Common myeloid progenitor, CD34-positive (primary cell): ENCODE measurements at regions not wholly inside any gene's neighbourhood (a gene's known extent, or its start where the extent isn't known, plus 50 kb on each side); places are given as distances from the start of the nearest gene placed in this dataset.

Source experiments
- CTCF ChIA-PET: fragments of 350-600 bp; sonication (Branson Sonifier 250); formaldehyde crosslinking; loops from one replicate; lab custom pipeline; 2021; ENCODE audit warnings: antibody characterized with exemption; lab: Charles Lee
- POLR2A ChIA-PET: fragments of 350-600 bp; sonication (Branson Sonifier 250); formaldehyde crosslinking; loops from one replicate; lab custom pipeline; 2021; ENCODE audit warnings: antibody characterized with exemption; lab: Charles Lee
- DNase-seq, 3 donors: peaks; one replicate each; pipeline versions ENCODE4 v3.0.0 to v3.0.0-alpha.2; 2013
- H3K27ac ChIP-seq, 2 experiments: 1 replicate in 1 of 2; 2 replicates in 1 of 2; pipeline ENCODE4 v1.7.0; 2013; ENCODE audit warnings: inconsistent platforms in 2 of 2, low read length in 2 of 2, mild to moderate bottlenecking in 2 of 2, low read depth in 1 of 2, moderate library complexity in 1 of 2; ENCODE audit not compliant: severe bottlenecking in 2 of 2, insufficient read depth in 1 of 2, poor library complexity in 1 of 2
- H3K27me3 ChIP-seq, 5 experiments: replicated peaks in 2 of 5; 1 replicate in 3 of 5; 2 replicates in 2 of 5; pipeline versions ENCODE4 v1.6.1 to v1.7.0; 2013; ENCODE audit warnings: low read length in 4 of 5, mild to moderate bottlenecking in 2 of 5, moderate library complexity in 2 of 5, inconsistent platforms in 1 of 5; ENCODE audit not compliant: insufficient read depth in 5 of 5, control insufficient read depth in 4 of 5
- H3K36me3 ChIP-seq, 4 experiments: 1 replicate in 2 of 4; 2 replicates in 2 of 4; pipeline versions ENCODE4 v1.6.1 to v1.7.0; 2013; ENCODE audit warnings: low read length in 3 of 4, control low read depth in 1 of 4, mild to moderate bottlenecking in 1 of 4; ENCODE audit not compliant: control insufficient read depth in 4 of 4, insufficient read depth in 4 of 4
- H3K4me1 ChIP-seq, 4 experiments: 1 replicate in 3 of 4; 2 replicates in 1 of 4; pipeline versions ENCODE4 v1.6.1 to v1.7.1; 2013; ENCODE audit warnings: low read length in 3 of 4, mild to moderate bottlenecking in 3 of 4, control low read depth in 1 of 4, inconsistent platforms in 1 of 4, moderate library complexity in 1 of 4; ENCODE audit not compliant: control insufficient read depth in 4 of 4, insufficient read depth in 4 of 4; ENCODE audit errors: control extremely low read depth in 1 of 4
- H3K4me3 ChIP-seq, 7 experiments: 1 replicate in 4 of 7; 2 replicates in 3 of 7; pipeline versions ENCODE4 v1.5.1 to v1.7.0; 2013; ENCODE audit warnings: mild to moderate bottlenecking in 7 of 7, low read length in 6 of 7, moderate library complexity in 6 of 7, inconsistent platforms in 2 of 7, low read depth in 2 of 7, control low read depth in 1 of 7; ENCODE audit not compliant: insufficient read depth in 4 of 7, control insufficient read depth in 1 of 7; ENCODE audit errors: extremely low read depth in 1 of 7
- H3K9me3 ChIP-seq, 5 experiments: 1 replicate in 4 of 5; 2 replicates in 1 of 5; pipeline versions ENCODE4 v1.6.1 to v1.7.1; 2013; ENCODE audit warnings: low read length in 4 of 5, mild to moderate bottlenecking in 2 of 5, inconsistent platforms in 1 of 5, low read depth in 1 of 5, moderate library complexity in 1 of 5; ENCODE audit not compliant: control insufficient read depth in 4 of 5, insufficient read depth in 2 of 5; ENCODE audit errors: control extremely low read depth in 1 of 5
- WGBS: methylation state at CpG from one replicate; pipeline ENCODE4 v1.1.5; 2013; ENCODE audit not compliant: insufficient coverage; 5-methylcytosine and 5-hydroxymethylcytosine counted together

DNA sequence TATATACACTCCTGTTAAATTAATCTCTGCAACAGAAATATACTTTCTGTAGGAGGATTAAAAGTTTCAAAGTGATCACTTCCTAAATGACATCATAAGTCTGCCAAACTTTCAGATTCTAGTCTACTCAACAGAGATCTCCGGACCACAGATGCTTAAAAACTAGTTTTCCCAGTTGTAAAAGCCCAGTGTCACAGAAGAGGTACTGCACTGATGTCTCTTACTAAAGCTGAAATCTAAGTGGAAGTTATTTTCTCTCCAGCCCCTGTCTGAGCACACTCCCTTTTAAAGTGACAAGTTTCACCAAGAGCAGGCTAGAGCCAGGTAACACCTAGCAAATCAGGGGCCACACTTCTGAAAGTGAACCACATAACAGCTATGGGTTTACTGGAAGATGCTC, 71.6 kb upstream of the DST start:
- Histone ChIP-seq H3K4me3 (no peak overlapping the region), H3K9me3 (peaks cover 0 to 2% (median 0%) of the 10 kb centered on the region in 5 experiments), H3K27ac (no peak overlapping the region), H3K27me3 (no peaks in the 10 kb centered on the region), H3K4me1 (no peaks in the 10 kb centered on the region), H3K36me3 (no peaks in the 10 kb centered on the region)
- CTCF ChIA-PET = interaction anchor here (1.0 to 8.5 kb wide), 4 partner anchors 43 to 602 kb away, joined by 3 to 95 read pairs (median 4); no protein-coding TSS in a partner anchor
- POLR2A ChIA-PET = no interaction called here
- peak in 2 of 3 donors; percentile 15 to 31 for DNase-seq
- 100% methylated on average over 1 of the region's 1 CpG for WGBS

DNA sequence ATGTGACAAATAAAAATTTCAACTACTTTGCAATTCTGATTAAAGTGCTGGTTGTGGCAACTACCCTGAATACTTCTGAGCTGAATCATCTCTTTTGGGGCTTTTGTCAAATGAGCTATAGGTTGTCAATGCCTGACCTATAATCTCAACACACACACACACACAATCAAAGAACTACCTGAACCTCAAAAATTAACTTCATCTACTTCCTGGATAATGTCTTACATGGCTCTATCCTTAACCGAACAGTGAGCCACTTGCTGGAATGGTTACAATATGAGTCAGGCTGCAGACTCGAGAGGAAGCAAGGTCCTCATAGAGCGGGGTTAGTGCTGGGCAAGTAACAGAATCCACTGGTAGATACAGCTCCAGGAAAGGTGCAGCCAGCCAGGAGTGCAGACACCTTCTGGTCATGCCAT, 70.6 kb upstream of the DST start:
- no peaks in the 10 kb centered on the region for H3K36me3 ChIP-seq
- no peaks in the 10 kb centered on the region for H3K4me1 ChIP-seq
- ChIA-PET POLR2A (no interaction called here), CTCF (interaction anchor here (1.0 to 8.5 kb wide), 7 partner anchors 9 to 603 kb away, joined by 3 to 95 read pairs (median 5); no protein-coding TSS in a partner anchor)
- no peaks in the 10 kb centered on the region for H3K27me3 ChIP-seq
- H3K27ac ChIP-seq = no peak overlapping the region
- WGBS = 87% methylated on average over 3 of the region's 3 CpGs
- peak in 2 of 3 donors; percentile 15 to 29 for DNase-seq
- peaks cover 0 to under 1% (median 0%) of the 10 kb centered on the region in 5 experiments for H3K9me3 ChIP-seq
- H3K4me3 ChIP-seq = no peak overlapping the region

DNA sequence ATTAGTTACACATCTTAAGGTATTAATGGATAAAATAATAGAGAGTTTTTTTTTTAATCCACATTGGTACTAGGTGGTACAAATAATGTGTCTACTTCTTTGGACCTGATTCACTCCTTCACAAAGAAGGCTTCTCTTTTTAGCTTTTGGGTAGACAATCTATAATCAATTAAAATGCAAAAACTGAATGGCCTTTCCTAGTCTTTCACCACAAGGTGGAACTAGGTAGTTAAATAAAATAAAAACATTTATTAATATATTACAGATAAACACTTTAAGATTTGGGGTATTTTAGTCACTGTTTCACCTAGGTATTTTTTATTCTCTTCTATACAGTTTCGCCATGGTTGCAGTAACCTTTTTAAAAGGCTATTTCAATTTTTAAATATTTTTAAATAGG, 68.3 kb upstream of the DST start:
- no peak overlapping the region for H3K4me3 ChIP-seq
- CTCF ChIA-PET = interaction anchor here (1.0 to 8.5 kb wide), 14 partner anchors 12 to 150 kb away, joined by 3 to 95 read pairs (median 4); no protein-coding TSS in a partner anchor
- H3K9me3 ChIP-seq = no peaks in the 10 kb centered on the region
- H3K36me3 ChIP-seq = no peaks in the 10 kb centered on the region
- no peak overlapping the region for H3K27ac ChIP-seq
- no CpG with 5 or more reads among the region's 1 CpG for WGBS
- H3K27me3 ChIP-seq = no peaks in the 10 kb centered on the region
- no peaks in the 10 kb centered on the region for H3K4me1 ChIP-seq
- POLR2A ChIA-PET = no interaction called here
- no peak for DNase-seq

DNA sequence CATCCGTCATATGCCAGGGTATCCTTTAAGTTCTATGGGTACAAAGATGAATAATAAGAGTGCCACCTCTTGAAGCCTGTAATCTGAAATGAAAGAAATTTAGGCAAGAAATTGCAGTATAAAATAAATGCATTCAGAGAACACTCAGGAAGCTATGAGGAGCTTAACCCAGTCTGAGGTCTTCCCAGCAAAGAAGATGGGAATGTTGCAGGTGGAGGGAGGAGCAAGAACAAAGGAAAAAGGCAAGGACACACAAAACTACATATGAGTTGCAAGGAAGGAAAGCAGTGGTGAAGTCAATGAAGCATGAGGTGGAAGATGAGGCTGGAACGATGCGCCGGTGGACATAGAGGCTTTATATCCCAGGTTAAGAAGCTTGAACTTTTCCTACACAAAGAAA, 67.0 kb upstream of the DST start:
- CTCF ChIA-PET = interaction anchor here (0.6 to 8.5 kb wide), 26 partner anchors 9 to 311 kb away, joined by 3 to 95 read pairs (median 4); no protein-coding TSS in a partner anchor
- Histone ChIP-seq H3K27me3 (no peaks in the 10 kb centered on the region), H3K27ac (no peak overlapping the region), H3K36me3 (no peaks in the 10 kb centered on the region), H3K4me3 (no peak overlapping the region), H3K9me3 (no peaks in the 10 kb centered on the region), H3K4me1 (no peaks in the 10 kb centered on the region)
- WGBS = 100% methylated on average over 2 of the region's 4 CpGs
- POLR2A ChIA-PET = interaction anchor here (0.6 kb wide), 1 partner anchor 15 kb away, joined by 3 read pairs; no protein-coding TSS in a partner anchor
- DNase-seq = no peak

DNA sequence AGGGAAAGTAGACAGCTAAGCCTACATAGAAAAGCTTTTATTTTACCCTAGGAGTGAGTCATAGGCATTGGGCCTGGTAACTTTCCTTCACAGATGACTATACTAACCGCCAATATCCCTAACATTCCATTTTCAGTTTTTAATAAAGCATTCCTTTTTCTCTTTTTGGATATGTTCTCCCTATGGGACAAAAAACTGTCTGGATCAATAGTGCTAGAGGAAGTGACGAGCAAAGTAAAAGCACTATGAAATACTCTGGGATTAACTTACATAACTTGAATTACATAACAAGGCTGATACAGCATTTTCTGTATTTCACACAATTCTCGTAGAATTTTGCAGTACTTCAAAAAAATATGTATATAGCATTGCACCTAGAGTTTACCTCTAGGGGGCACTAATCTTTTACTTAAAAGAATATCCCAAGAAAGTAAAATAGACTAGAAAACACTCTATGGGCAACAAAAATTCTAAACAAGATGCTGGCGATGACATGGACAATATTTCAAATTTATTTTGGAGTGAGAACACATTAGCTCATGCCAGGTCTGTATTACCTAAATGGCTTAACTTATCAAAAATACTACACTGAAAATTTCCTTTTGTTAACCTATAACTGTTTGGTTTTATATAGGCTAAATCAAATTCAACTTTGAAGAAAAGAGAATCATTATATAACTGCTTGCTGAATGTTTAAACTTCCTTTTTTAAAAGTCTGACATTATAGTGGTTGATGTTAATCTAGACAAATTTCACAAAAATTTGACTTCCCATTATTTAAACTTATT, 66.3 kb upstream of the DST start:
- ChIA-PET CTCF (interaction anchor here (0.6 to 8.5 kb wide), 26 partner anchors 10 to 312 kb away, joined by 3 to 95 read pairs (median 4); no protein-coding TSS in a partner anchor), POLR2A (no interaction called here)
- Histone ChIP-seq H3K27me3 (no peaks in the 10 kb centered on the region), H3K4me1 (no peaks in the 10 kb centered on the region), H3K36me3 (no peaks in the 10 kb centered on the region), H3K27ac (no peak overlapping the region), H3K4me3 (no peak overlapping the region), H3K9me3 (no peaks in the 10 kb centered on the region)
- DNase-seq = peak; percentile 75 to 86 (median 83)
- WGBS = no CpG with 5 or more reads among the region's 4 CpGs

DNA sequence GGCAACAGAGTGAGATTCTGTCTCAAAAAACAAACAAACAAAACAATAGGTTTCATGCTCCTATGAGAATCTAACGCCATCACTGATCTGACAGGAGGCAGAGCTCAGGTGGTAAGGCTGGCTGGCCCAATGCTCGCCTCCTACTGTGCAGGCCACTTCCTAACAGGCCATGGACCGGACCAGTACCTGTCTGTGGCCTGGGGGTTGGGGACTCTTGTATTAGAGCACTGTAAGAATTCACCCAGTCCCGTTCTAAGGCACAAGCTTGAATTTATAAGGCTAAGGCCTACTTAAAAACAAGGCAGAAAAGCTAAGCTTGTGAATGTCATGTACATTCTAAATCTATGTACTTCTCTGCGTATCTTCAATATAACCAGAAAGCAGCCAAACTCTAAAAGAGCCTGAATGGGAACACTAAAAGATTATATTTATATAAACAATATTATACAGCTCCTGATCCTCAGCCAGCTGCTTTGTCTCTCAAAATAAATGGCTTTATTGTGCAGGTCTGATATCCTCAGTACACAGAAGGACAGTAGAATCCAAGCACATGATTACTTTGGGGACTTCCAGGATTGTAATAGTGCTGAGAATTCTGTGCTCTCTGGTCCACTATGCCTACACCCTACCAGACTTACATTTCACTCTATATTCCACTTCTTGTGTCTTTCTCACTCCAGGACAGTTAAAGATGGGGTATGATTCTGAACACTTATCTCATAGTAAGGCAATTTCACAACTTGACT, 64.5 kb upstream of the DST start:
- Histone ChIP-seq H3K9me3 (no peaks in the 10 kb centered on the region), H3K36me3 (no peaks in the 10 kb centered on the region), H3K27me3 (no peaks in the 10 kb centered on the region), H3K4me1 (no peaks in the 10 kb centered on the region), H3K27ac (no peak overlapping the region), H3K4me3 (no peak overlapping the region)
- no peak for DNase-seq
- 94% methylated on average over 3 of the region's 5 CpGs for WGBS
- ChIA-PET CTCF (interaction anchor here (1.0 to 8.5 kb wide), 8 partner anchors 9 to 147 kb away, joined by 3 to 95 read pairs (median 6); no protein-coding TSS in a partner anchor), POLR2A (no interaction called here)
